ENCODE measurements at regions not wholly inside any gene's neighbourhood (a gene's known extent, or its start where the extent isn't known, plus 50 kb on each side); places are given as distances from the start of the nearest gene placed in this dataset.

- TF ChIP-seq CTCF (conservative IDR thresholded peaks at IDR 0.05 in 1 of 2, IDR thresholded peaks at IDR 0.05 in 1 of 2; ENCODE audit: low read depth in 1 of 2, low read length in 2 of 2) (no peak), EZH2 (IDR thresholded peaks at IDR 0.05; ENCODE audit: low read length, missing control alignments) (no peak)
Measured at GRCh38 chr13:40269086-40269485, 397.4 kb downstream of the FOXO1 start.

All from fibroblast of lung (primary cell).